ENCODE measurements at regions not wholly inside any gene's neighbourhood (a gene's known extent, or its start where the extent isn't known, plus 50 kb on each side); places are given as distances from the start of the nearest gene placed in this dataset.

- H3K9me3 ChIP-seq (ENCODE audit: insufficient read depth in 2 of 2, low read depth in 1 of 2, low read length in 1 of 2): no peaks in the 10 kb centered on the region
- no peak overlapping the region for H3K4me3 ChIP-seq (ENCODE audit: extremely low read depth in 1 of 4, insufficient read depth in 2 of 4, low read depth in 3 of 4, low read length in 4 of 4)
- no peaks in the 10 kb centered on the region for H3K4me1 ChIP-seq (replicated peaks in 1 of 4; ENCODE audit: control insufficient read depth in 3 of 4, insufficient read depth in 4 of 4, low read length in 3 of 4)
- CTCF ChIA-PET (ENCODE audit: partially characterized antibody): interaction anchor here (1.2 kb wide), 1 partner anchor 13 kb away, joined by 3 read pairs; no protein-coding TSS in a partner anchor
- no peak overlapping the region for H4K8ac ChIP-seq (ENCODE audit: extremely low read depth, insufficient read depth, low read length)
- H3K9ac ChIP-seq (replicated peaks in 1 of 4; ENCODE audit: extremely low read depth in 1 of 4, low read depth in 3 of 4, low read length in 3 of 4): no peak overlapping the region
- H3K27ac ChIP-seq (ENCODE audit: low read depth, low read length): no peak overlapping the region
- no peak for TF ChIP-seq TBP (IDR thresholded peaks at IDR 0.05; ENCODE audit: low read depth, low read length)
- TF ChIP-seq TAF1 (IDR thresholded peaks at IDR 0.05; ENCODE audit: low read depth, low read length): no peak
- TF ChIP-seq POU5F1 (IDR thresholded peaks at IDR 0.05; ENCODE audit: low read depth, low read length): no peak
- no peak for TF ChIP-seq TCF12 (IDR thresholded peaks at IDR 0.05; ENCODE audit: low read depth, low read length)
- no peak for TF ChIP-seq SRF (IDR thresholded peaks at IDR 0.05; ENCODE audit: low read depth, low read length)
- no peak for TF ChIP-seq HDAC2 (IDR thresholded peaks at IDR 0.05; ENCODE audit: borderline replicate concordance in 1 of 2, low read depth in 2 of 2, low read length in 2 of 2)
- TF ChIP-seq MAFK (IDR thresholded peaks at IDR 0.05; ENCODE audit: low read depth, low read length): no peak
- no peak for TF ChIP-seq KDM1A (IDR thresholded peaks at IDR 0.05; ENCODE audit: borderline replicate concordance, low read length)
- TF ChIP-seq ATF2 (IDR thresholded peaks at IDR 0.05; ENCODE audit: low read length): no peak
- TF ChIP-seq POLR2A (IDR thresholded peaks at IDR 0.05; ENCODE audit: control extremely low read depth in 1 of 2, low read depth in 2 of 2, low read length in 2 of 2): no peak
- no peak for TF ChIP-seq SIRT6 (IDR thresholded peaks at IDR 0.05; ENCODE audit: low read length)
- no peak for TF ChIP-seq EZH2 (IDR thresholded peaks at IDR 0.05; ENCODE audit: low read depth, low read length, severe bottlenecking)
- no peak overlapping the region for H2BK20ac ChIP-seq (ENCODE audit: low read length)
- H3K23ac ChIP-seq (ENCODE audit: insufficient read length): no peak overlapping the region
- H4K91ac ChIP-seq (replicated peaks; ENCODE audit: insufficient read length, low read length): no peak overlapping the region
- H2AK5ac ChIP-seq (ENCODE audit: low read depth, low read length): no peak overlapping the region
- H3K36me3 ChIP-seq (ENCODE audit: control insufficient read depth in 2 of 4, insufficient read depth in 4 of 4, low read length in 3 of 4): no peaks in the 10 kb centered on the region
- H2BK12ac ChIP-seq (ENCODE audit: low read depth, low read length): no peak overlapping the region
- WGBS, 2 experiments (ENCODE audit: extremely low coverage in 1 of 2, insufficient coverage in 1 of 2, insufficient read length in 1 of 2, insufficient replicate concordance in 2 of 2, low coverage in 1 of 2, low lambda C conversion rate in 2 of 2, missing lambda C conversion rate in 1 of 2): 85% methylated on average over 1 of the region's 1 CpG; no CpG with 5 or more reads in 1 of the 2 experiments
- H4K20me1 ChIP-seq (replicated peaks in 1 of 2; ENCODE audit: control insufficient read depth in 1 of 2, insufficient read depth in 2 of 2, low read length in 2 of 2): no peaks in the 10 kb centered on the region
- H3K4ac ChIP-seq (replicated peaks; ENCODE audit: insufficient read length, low read depth, low read length): no peak overlapping the region
- POLR2A ChIA-PET (ENCODE audit: partially characterized antibody): no interaction called here
- FAIRE-seq: no peak
- no peak overlapping the region for H2BK120ac ChIP-seq (replicated peaks; ENCODE audit: low read depth, low read length)
- H2AFZ ChIP-seq (ENCODE audit: low read length): no peak overlapping the region
- no peaks in the 10 kb centered on the region for H3K23me2 ChIP-seq (ENCODE audit: low read depth, low read length)
- H3K79me1 ChIP-seq (ENCODE audit: low read depth, low read length): no peaks in the 10 kb centered on the region
- H3K18ac ChIP-seq (ENCODE audit: extremely low read depth, low read length): no peak overlapping the region
- H3K56ac ChIP-seq (replicated peaks; ENCODE audit: insufficient read length, low read depth, low read length): no peak overlapping the region
- H3K27me3 ChIP-seq (replicated peaks in 1 of 4; ENCODE audit: control insufficient read depth in 3 of 4, extremely low read depth in 1 of 4, insufficient read depth in 3 of 4, low read length in 3 of 4): no peaks in the 10 kb centered on the region
- no peak overlapping the region for H2BK5ac ChIP-seq (ENCODE audit: low read depth, low read length)
- H2BK15ac ChIP-seq (ENCODE audit: low read length): no peak overlapping the region
- DNase-seq (ENCODE audit: low read depth in 1 of 2, low spot score in 2 of 2): no peak
- H3K79me2 ChIP-seq (ENCODE audit: control insufficient read depth in 1 of 2, insufficient read depth in 2 of 2, low read length in 2 of 2): no peaks in the 10 kb centered on the region
- no peak overlapping the region for H3K14ac ChIP-seq (ENCODE audit: insufficient read length)
- H3K4me2 ChIP-seq (ENCODE audit: insufficient read depth in 1 of 2, low read depth in 2 of 2, low read length in 2 of 2): no peak overlapping the region
- H4K5ac ChIP-seq (ENCODE audit: insufficient read length, low read depth, low read length): no peak overlapping the region
Measured at GRCh38 chr6:102405860-102406259, 1012.4 kb downstream of the GRIK2 start.

All from H1 (cell line).